OCI-LY3 (cell line): ENCODE measurements at regions not wholly inside any gene's neighbourhood (a gene's known extent, or its start where the extent isn't known, plus 50 kb on each side); places are given as distances from the start of the nearest gene placed in this dataset.

Experiments used
- H2AFZ ChIP-seq: fragments of 200-600, 300-600 bp; shearing (Covaris generic); 2 replicates; pipeline ENCODE4 v1.6.0; 2014; ENCODE audit warnings: antibody characterized with exemption, low read depth, low read length
- H3K27ac ChIP-seq: fragments of 200-600, 300-600 bp; sonication (generic); 2 replicates; pipeline ENCODE4 v1.5.1; 2014; ENCODE audit warnings: mild to moderate bottlenecking, low read length, moderate library complexity, mixed read lengths
- H3K27me3 ChIP-seq: fragments of 200-600, 300-600 bp; sonication (generic); 2 replicates; pipeline ENCODE4 v1.6.1; 2014; ENCODE audit warnings: low read depth, low read length, mixed read lengths
- H3K36me3 ChIP-seq: fragments of 200-600, 300-600 bp; sonication (generic); replicated peaks from 2 replicates; pipeline ENCODE3; 2014; ENCODE audit warnings: low read depth, low read length, mixed read lengths
- H3K4me1 ChIP-seq: fragments of 300-600, 200-600 bp; sonication (generic); 2 replicates; pipeline ENCODE4 v1.6.1; 2014; ENCODE audit warnings: low read length, mixed read lengths
- H3K4me2 ChIP-seq: fragments of 200-600, 300-600 bp; sonication (generic); 2 replicates; pipeline ENCODE4 v1.6.1; 2014; ENCODE audit warnings: low read length, mixed read lengths
- H3K4me3 ChIP-seq: fragments of 300-600, 200-600 bp; sonication (generic); 2 replicates; pipeline ENCODE4 v1.5.1; 2014; ENCODE audit warnings: antibody characterized with exemption, mild to moderate bottlenecking, low read length, moderate library complexity
- H3K79me2 ChIP-seq: fragments of 300-600, 200-600 bp; shearing (Covaris generic); 2 replicates; pipeline ENCODE4 v1.6.1; 2014; ENCODE audit warnings: mild to moderate bottlenecking, low read length, mixed read lengths
- H3K9ac ChIP-seq: fragments of 300-600, 200-600 bp; shearing (Covaris generic); 2 replicates; pipeline ENCODE4 v1.6.0; 2014; ENCODE audit warnings: mild to moderate bottlenecking, low read length, moderate library complexity
- H3K9me3 ChIP-seq: fragments of 200-600, 300-600 bp; shearing (Covaris generic); 2 replicates; pipeline ENCODE4 v1.6.1; 2014; ENCODE audit warnings: low read length, mixed read lengths; ENCODE audit not compliant: insufficient read depth
- H4K20me1 ChIP-seq: fragments of 200-600, 300-600 bp; sonication (generic); 2 replicates; pipeline ENCODE4 v1.6.1; 2016; ENCODE audit warnings: low read length, mixed read lengths; ENCODE audit not compliant: insufficient read depth
- CTCF ChIP-seq: fragments of 200-600, 300-600 bp; sonication (generic); IDR thresholded peaks from 2 replicates; pipeline ENCODE4 v1.5.1; 2014; ENCODE audit warnings: antibody characterized with exemption, low read length, low read depth
- EZH2phosphoT487 ChIP-seq: fragments of 200-600 bp; shearing (Covaris generic); IDR thresholded peaks from 2 replicates; pipeline ENCODE4 v1.6.1; 2018; ENCODE audit warnings: antibody characterized with exemption, mixed run types, low read depth

- H3K4me3 ChIP-seq = no peak overlapping the region
Observed at GRCh38 chrX:23592741-23593140, 74.6 kb upstream of the PRDX4 start.

GRCh38 chrX:23598575-23598974 lies 68.7 kb upstream of the PRDX4 start:
- Histone ChIP-seq H4K20me1 (no peaks in the 10 kb centered on the region), H3K27me3 (no peaks in the 10 kb centered on the region), H3K27ac (no peak overlapping the region), H3K9ac (no peak overlapping the region), H3K4me3 (no peak overlapping the region), H3K9me3 (no peaks in the 10 kb centered on the region), H3K4me2 (no peak overlapping the region), H3K4me1 (no peaks in the 10 kb centered on the region), H2AFZ (no peak overlapping the region), H3K36me3 (no peaks in the 10 kb centered on the region), H3K79me2 (no peaks in the 10 kb centered on the region)
- TF ChIP-seq EZH2phosphoT487 (no peak), CTCF (no peak)

More at GRCh38 chrX:23592741-23593140, 74.6 kb upstream of the PRDX4 start:
- Histone ChIP-seq H3K4me1 (no peaks in the 10 kb centered on the region), H3K36me3 (no peaks in the 10 kb centered on the region), H3K79me2 (no peaks in the 10 kb centered on the region), H3K4me2 (no peak overlapping the region), H3K9me3 (no peaks in the 10 kb centered on the region), H3K9ac (no peak overlapping the region), H3K27me3 (no peaks in the 10 kb centered on the region), H2AFZ (no peak overlapping the region), H3K27ac (no peak overlapping the region), H4K20me1 (no peaks in the 10 kb centered on the region)
- no peak for TF ChIP-seq EZH2phosphoT487
- no peak for TF ChIP-seq CTCF

- TF ChIP-seq CTCF (no peak), EZH2phosphoT487 (no peak)
- H3K36me3 ChIP-seq = no peaks in the 10 kb centered on the region
Observed at GRCh38 chrX:23603501-23603900, 63.8 kb upstream of the PRDX4 start.

GRCh38 chrX:23610495-23610894 lies 56.8 kb upstream of the PRDX4 start:
- Histone ChIP-seq H3K9ac (no peak overlapping the region), H3K36me3 (no peaks in the 10 kb centered on the region), H3K4me3 (no peak overlapping the region), H3K27ac (no peak overlapping the region), H4K20me1 (no peaks in the 10 kb centered on the region), H3K9me3 (no peaks in the 10 kb centered on the region), H3K79me2 (no peaks in the 10 kb centered on the region), H3K4me1 (peaks cover 5% of the 10 kb centered on the region), H3K4me2 (no peak overlapping the region), H3K27me3 (no peaks in the 10 kb centered on the region), H2AFZ (no peak overlapping the region)
- no peak for TF ChIP-seq CTCF
- no peak for TF ChIP-seq EZH2phosphoT487

More at GRCh38 chrX:23603501-23603900, 63.8 kb upstream of the PRDX4 start:
- no peaks in the 10 kb centered on the region for H3K4me1 ChIP-seq
- H3K9me3 ChIP-seq = no peaks in the 10 kb centered on the region
- no peak overlapping the region for H3K9ac ChIP-seq
- no peak overlapping the region for H3K27ac ChIP-seq
- H3K4me3 ChIP-seq = no peak overlapping the region
- no peaks in the 10 kb centered on the region for H3K27me3 ChIP-seq
- H3K4me2 ChIP-seq = no peak overlapping the region
- no peaks in the 10 kb centered on the region for H4K20me1 ChIP-seq
- H3K79me2 ChIP-seq = no peaks in the 10 kb centered on the region
- no peak overlapping the region for H2AFZ ChIP-seq
